Loucy (cell line): ENCODE measurements at regions not wholly inside any gene's neighbourhood (a gene's known extent, or its start where the extent isn't known, plus 50 kb on each side); places are given as distances from the start of the nearest gene placed in this dataset.

Experiments
- EZH2phosphoT487 ChIP-seq: fragments of 200-600 bp; IDR thresholded peaks from 2 replicates; pipeline ENCODE4 v1.6.1; 2018; ENCODE audit warnings: antibody characterized with exemption, mild to moderate bottlenecking, moderate library complexity, borderline replicate concordance
- TF ChIP-seq, protein P1 (sequence below): fragments of 200-600 bp; sonication (generic); conservative IDR thresholded peaks from 2 replicates; pipeline ENCODE4 v1.5.1; 2014; ENCODE audit warnings: mild to moderate bottlenecking, antibody characterized with exemption, low read length

DNA sequence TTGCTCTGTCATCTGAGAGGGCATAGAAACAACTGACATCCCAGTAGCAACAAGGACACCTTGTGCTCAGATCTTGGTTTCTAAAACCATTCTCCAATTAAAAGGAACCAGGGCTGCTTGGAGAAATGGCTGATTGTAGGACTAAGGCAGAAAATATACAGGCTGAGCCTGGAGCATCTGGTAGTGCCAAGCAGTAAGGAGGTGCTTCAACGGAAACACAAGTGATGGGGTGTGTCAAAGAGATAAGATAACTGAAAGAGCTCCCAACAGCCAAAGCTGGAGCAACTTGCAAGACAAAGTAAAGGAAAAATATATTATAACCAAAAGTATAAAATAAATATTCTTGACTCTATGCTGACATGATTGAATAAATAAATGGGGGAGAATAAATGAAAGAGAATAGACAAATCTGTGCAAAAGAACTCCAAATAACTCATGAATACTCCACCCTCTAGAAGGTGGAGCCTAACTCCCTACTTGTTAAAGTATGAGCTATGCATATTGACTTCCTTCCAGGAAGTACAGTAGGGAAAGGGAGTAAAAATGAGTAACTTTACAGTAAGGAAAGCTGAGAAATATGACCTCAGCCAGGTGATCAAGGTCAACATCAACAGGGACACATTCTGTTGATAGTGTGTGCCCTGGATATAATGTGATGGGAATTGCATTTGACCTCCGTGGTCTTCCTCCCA, 162.4 kb downstream of the NOC3L start:
- TF ChIP-seq, protein P1, sequence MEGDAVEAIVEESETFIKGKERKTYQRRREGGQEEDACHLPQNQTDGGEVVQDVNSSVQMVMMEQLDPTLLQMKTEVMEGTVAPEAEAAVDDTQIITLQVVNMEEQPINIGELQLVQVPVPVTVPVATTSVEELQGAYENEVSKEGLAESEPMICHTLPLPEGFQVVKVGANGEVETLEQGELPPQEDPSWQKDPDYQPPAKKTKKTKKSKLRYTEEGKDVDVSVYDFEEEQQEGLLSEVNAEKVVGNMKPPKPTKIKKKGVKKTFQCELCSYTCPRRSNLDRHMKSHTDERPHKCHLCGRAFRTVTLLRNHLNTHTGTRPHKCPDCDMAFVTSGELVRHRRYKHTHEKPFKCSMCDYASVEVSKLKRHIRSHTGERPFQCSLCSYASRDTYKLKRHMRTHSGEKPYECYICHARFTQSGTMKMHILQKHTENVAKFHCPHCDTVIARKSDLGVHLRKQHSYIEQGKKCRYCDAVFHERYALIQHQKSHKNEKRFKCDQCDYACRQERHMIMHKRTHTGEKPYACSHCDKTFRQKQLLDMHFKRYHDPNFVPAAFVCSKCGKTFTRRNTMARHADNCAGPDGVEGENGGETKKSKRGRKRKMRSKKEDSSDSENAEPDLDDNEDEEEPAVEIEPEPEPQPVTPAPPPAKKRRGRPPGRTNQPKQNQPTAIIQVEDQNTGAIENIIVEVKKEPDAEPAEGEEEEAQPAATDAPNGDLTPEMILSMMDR: no peak
- no peak for TF ChIP-seq EZH2phosphoT487
